H7 (cell line): ENCODE measurements at regions not wholly inside any gene's neighbourhood (a gene's known extent, or its start where the extent isn't known, plus 50 kb on each side); places are given as distances from the start of the nearest gene placed in this dataset.

Experiments used
- DNase-seq: peaks from one replicate; pipeline ENCODE4 v3.0.0; 2012
- H3K27me3 ChIP-seq: 2 replicates; pipeline ENCODE4 v1.6.0; 2011; ENCODE audit warnings: mild to moderate bottlenecking, low read length; ENCODE audit not compliant: control insufficient read depth, insufficient read depth
- H3K36me3 ChIP-seq: replicated peaks from 2 replicates; pipeline ENCODE4 v1.5.1; 2011; ENCODE audit warnings: low read length; ENCODE audit not compliant: control insufficient read depth, insufficient read depth
- H3K4me3 ChIP-seq: 2 replicates; pipeline ENCODE4 v1.5.1; 2011; ENCODE audit warnings: low read depth, mild to moderate bottlenecking, control low read depth, low read length, moderate library complexity; ENCODE audit not compliant: insufficient read depth

DNA sequence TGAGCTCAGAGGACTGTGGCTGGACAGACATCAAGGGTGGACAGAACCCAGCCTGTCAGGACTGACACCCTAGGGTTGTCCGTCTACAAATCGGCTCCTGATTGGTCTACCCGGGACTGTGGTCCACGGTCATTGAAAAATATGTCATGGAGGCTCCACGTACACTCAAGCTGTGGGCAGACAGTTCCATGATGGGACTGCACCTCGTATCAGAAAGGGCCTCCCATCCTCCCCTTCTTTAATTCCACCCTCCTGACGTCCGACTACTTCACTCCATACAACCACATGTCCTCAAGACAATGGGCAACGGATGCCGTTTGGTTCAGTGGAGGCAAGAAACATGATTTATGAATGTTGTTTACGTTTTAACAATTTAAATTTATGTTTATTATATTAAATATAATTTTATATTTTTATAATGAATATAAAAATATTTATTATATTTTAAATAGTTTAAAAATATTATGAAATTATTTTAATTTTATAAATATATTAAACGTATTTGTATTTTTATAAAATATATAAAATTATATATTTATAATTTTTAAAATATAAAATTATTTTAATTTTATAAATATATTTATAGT, 58.0 kb upstream of the SHOX start:
- H3K27me3 ChIP-seq, result no peaks in the 10 kb centered on the region; the same call in none of the 2 replicates
- no peak overlapping the region for H3K4me3 ChIP-seq
- no peak for DNase-seq
- no peaks in the 10 kb centered on the region for H3K36me3 ChIP-seq

DNA sequence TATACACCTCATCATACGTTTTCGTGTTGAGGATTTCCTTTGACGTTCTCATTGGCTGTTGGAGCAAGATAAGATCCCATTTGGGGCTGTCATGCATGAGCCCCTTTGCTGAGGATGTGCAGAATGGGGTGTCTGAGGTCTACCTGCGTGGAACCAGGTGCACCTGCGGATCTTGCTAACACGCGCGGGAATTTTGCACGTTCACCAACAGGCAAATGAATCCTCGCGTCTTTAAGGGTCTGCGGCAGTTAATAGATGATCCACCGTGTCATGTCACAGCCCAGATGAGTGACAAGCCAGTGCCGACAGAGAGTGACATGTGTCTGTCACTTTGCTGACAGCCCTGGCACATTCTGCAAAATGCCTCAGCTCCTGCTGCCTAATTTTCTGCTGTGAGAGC, 56.3 kb upstream of the SHOX start:
- Histone ChIP-seq H3K36me3 (no peaks in the 10 kb centered on the region), H3K4me3 (no peak overlapping the region), H3K27me3 (no peaks in the 10 kb centered on the region; the same call in none of the 2 replicates)
- no peak for DNase-seq

DNA sequence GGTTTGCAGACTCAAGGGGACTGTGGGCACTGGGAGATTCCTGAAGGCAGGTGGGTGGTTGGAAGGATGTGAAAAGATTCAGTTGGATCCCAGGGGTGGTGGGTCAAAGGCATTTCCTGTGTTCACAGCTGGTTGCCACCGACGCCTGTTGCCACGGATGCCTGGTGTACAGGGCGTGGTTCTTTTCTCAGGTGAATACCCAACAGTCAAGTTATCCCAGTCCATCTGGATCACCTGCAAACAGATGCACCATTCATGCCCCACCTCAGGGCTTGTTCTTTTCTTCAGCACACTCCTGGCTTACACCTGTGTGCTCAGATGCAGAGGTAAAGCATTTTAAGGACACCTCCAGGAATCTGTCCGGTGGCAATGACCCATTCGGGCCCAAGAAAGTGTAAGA, 55.8 kb upstream of the SHOX start:
- Histone ChIP-seq H3K27me3 (no peaks in the 10 kb centered on the region; the same call in none of the 2 replicates), H3K4me3 (no peak overlapping the region), H3K36me3 (no peaks in the 10 kb centered on the region)
- DNase-seq, result no peak

DNA sequence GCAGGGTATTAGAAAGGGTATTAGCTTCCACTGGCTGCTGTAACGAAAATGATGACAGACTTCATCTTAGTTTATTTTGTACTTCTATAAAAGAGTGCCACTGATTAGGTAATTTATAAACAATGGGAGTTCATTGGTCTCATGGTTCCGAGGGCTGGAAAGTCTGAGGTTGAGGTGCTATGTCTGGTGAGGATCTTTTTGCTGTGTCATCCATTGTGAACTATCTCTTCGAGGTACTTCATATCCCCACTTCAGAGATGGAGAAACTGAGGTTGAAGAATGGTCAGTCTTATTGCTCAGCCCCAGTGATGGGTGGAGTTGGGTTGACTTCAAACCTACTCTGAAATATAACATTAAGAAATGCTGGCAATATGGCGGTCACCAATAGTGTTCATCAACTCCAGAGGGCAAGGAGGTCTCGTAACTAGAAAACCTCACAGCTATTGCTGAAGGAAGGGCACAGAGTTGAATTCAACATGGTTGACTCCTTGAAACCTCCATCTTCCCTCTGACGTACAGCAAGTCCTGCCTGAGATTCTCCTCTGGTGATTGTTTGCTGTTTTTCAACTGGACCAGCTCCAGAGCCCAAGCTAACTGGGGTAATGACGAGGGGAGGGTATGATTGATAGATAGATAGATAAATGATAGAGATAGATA, 53.6 kb upstream of the SHOX start:
- DNase-seq, result no peak
- Histone ChIP-seq H3K4me3 (no peak overlapping the region), H3K36me3 (no peaks in the 10 kb centered on the region), H3K27me3 (no peaks in the 10 kb centered on the region; the same call in none of the 2 replicates)

DNA sequence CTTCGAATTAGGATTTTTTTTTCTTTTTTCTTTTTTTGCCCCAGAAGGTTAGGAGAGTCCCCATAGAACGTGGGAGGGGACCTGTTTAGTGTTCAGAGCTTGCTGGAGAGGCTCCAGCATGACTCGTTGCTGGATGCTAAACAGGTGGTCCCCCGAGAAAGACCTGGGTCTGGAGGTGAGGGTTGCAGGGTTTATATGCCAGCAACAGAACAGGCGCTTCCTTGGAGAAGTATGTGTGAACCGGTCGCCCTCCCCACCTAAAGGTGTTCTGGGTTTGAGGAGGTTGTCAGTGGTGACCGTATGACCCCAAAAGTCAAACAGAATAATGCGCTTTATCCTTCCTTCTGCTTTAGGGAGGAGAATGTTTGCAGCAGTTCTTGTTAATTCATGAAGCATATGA, 52.1 kb upstream of the SHOX start:
- no peak for DNase-seq

DNA sequence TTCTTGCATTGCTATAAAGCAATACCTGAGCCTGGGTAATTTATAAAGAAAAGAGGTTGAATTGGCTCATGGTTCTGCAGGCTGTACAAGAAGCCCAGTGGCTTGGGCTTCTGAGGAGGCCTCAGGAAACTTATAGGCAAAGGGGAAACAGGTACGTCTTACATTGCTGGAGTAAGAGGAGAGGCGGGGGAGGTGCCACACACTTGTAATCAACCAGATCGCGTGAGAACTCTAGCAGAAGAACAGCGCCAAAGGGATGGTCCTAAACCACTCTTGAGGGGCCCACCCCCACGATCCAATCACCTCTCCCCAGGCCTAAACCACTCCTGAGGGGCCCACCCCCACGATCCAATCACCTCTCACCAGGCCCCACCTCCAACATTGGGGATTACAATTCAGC, 50.6 kb upstream of the SHOX start:
- no peaks in the 10 kb centered on the region for H3K36me3 ChIP-seq
- DNase-seq, result no peak
- H3K27me3 ChIP-seq, result peaks cover under 1% of the 10 kb centered on the region
- H3K4me3 ChIP-seq, result no peak overlapping the region

More for the DNA sequence above, 52.1 kb upstream of the SHOX start:
- Histone ChIP-seq H3K36me3 (no peaks in the 10 kb centered on the region), H3K4me3 (no peak overlapping the region), H3K27me3 (no peaks in the 10 kb centered on the region; the same call in none of the 2 replicates)
